ENCODE measurements at regions not wholly inside any gene's neighbourhood (a gene's known extent, or its start where the extent isn't known, plus 50 kb on each side); places are given as distances from the start of the nearest gene placed in this dataset.

- DNase-seq: no peak
Measured at GRCh38 chr3:30122359-30122758, 484.0 kb upstream of the TGFBR2 start.

- no peak for DNase-seq
Measured at GRCh38 chr3:30123224-30123623, 483.2 kb upstream of the TGFBR2 start.

GRCh38 chr3:30123755-30124154, 482.6 kb upstream of the TGFBR2 start:
- no peak for DNase-seq

GRCh38 chr3:30124435-30125370, 481.7 kb upstream of the TGFBR2 start:
- DNase-seq: no peak

- no peak for DNase-seq
Measured at GRCh38 chr3:30129765-30130164, 476.6 kb upstream of the TGFBR2 start.

- DNase-seq: no peak
Measured at GRCh38 chr3:30130391-30130790, 476.0 kb upstream of the TGFBR2 start.

GRCh38 chr3:30131191-30131590, 475.2 kb upstream of the TGFBR2 start:
- DNase-seq: no peak

GRCh38 chr3:30135190-30135589, 471.2 kb upstream of the TGFBR2 start:
- no peak for DNase-seq

GRCh38 chr3:30139283-30139682, 467.1 kb upstream of the TGFBR2 start:
- DNase-seq: no peak

GRCh38 chr3:30140356-30141075, 465.9 kb upstream of the TGFBR2 start:
- DNase-seq: no peak

GRCh38 chr3:30141178-30141581, 465.2 kb upstream of the TGFBR2 start:
- no peak for DNase-seq

GRCh38 chr3:30141927-30142326, 464.5 kb upstream of the TGFBR2 start:
- DNase-seq: no peak

- no peak for DNase-seq
Measured at GRCh38 chr3:30142946-30143345, 463.5 kb upstream of the TGFBR2 start.

- DNase-seq: no peak
Measured at GRCh38 chr3:30145281-30145680, 461.1 kb upstream of the TGFBR2 start.

GRCh38 chr3:30146978-30147377, 459.4 kb upstream of the TGFBR2 start:
- no peak for DNase-seq

- no peak for DNase-seq
Measured at GRCh38 chr3:30154853-30155252, 451.5 kb upstream of the TGFBR2 start.

GRCh38 chr3:30155755-30156154, 450.6 kb upstream of the TGFBR2 start:
- no peak for DNase-seq

- no peak for DNase-seq
Measured at GRCh38 chr3:30156586-30157498, 449.6 kb upstream of the TGFBR2 start.

GRCh38 chr3:30161375-30161774, 445.0 kb upstream of the TGFBR2 start:
- no peak for DNase-seq

- DNase-seq: no peak
Measured at GRCh38 chr3:30162579-30162978, 443.8 kb upstream of the TGFBR2 start.

GRCh38 chr3:30166535-30166934, 439.9 kb upstream of the TGFBR2 start:
- no peak for DNase-seq

- no peak for DNase-seq
Measured at GRCh38 chr3:30167541-30168011, 438.8 kb upstream of the TGFBR2 start.

GRCh38 chr3:30169487-30169886, 436.9 kb upstream of the TGFBR2 start:
- DNase-seq: no peak

All from NCI-H774 (cell line).